NT2/D1 (cell line): ENCODE measurements at regions not wholly inside any gene's neighbourhood (a gene's known extent, or its start where the extent isn't known, plus 50 kb on each side); places are given as distances from the start of the nearest gene placed in this dataset.
"Not testable (repeated sequence)": the region's sequence is repeated elsewhere in the genome, so short reads cannot be mapped to it uniquely, and the experiment has no call there.

Experiments used
- SUZ12 ChIP-seq: IDR thresholded peaks from 2 replicates; pipeline ENCODE4 v1.6.1; 2011; ENCODE audit not compliant: insufficient read length, insufficient read depth; ENCODE audit errors: extremely low read depth
- YY1 ChIP-seq: IDR thresholded peaks from 2 replicates; pipeline ENCODE4 v1.6.1; 2011; ENCODE audit not compliant: insufficient read length, insufficient read depth
- ZNF274 ChIP-seq: IDR thresholded peaks from 2 replicates; pipeline ENCODE4 v1.6.1; 2011; ENCODE audit warnings: mild to moderate bottlenecking, low read depth, low read length

GRCh38 chr13:55660264-55660663 is 1480.5 kb upstream of the PRR20A start:
- not testable (repeated sequence) for TF ChIP-seq SUZ12, YY1, ZNF274
